HepG2 (cell line): ENCODE measurements at regions not wholly inside any gene's neighbourhood (a gene's known extent, or its start where the extent isn't known, plus 50 kb on each side); places are given as distances from the start of the nearest gene placed in this dataset.

ENCODE experiments used
- ATAC-seq: fragments of 200-7000 bp; cut with Tn5 transposase; 3 replicates; pipeline ENCODE4 v1.9.1; 2020; ENCODE audit warnings: mild to moderate bottlenecking, moderate library complexity
- BruUV-seq: library from RNA; stranded (reverse); fragments of 400-500 nt; replicated peaks from 2 replicates; lab custom pipeline; 2021; lab: Mats Ljungman, UMichigan
- CTCF ChIA-PET: fragments of 300-600 bp; formaldehyde crosslinking; extraction: SDS; loops from one replicate; lab custom pipeline; 2021; ENCODE audit warnings: low total read pairs, inconsistent platforms, low intra/inter-chr PET ratio; lab: Yijun Ruan, JAX
- POLR2A ChIA-PET: fragments of 350-600 bp; sonication (Branson Sonifier 250); formaldehyde crosslinking; loops from one replicate; lab custom pipeline; 2020; ENCODE audit warnings: antibody characterized with exemption, inconsistent platforms; lab: Yijun Ruan, JAX
- DNase-seq: peaks from one replicate; pipeline ENCODE4 v3.0.0-alpha.2; 2015; ENCODE audit warnings: low spot score
- FAIRE-seq: peaks from 3 replicates; lab custom pipeline; 2011; peaks lifted over from hg19 to GRCh38; lab: Jason Lieb, UNC
- H2AFZ ChIP-seq: one replicate; pipeline ENCODE4 v1.6.1; 2011; ENCODE audit warnings: low read length, inconsistent platforms
- H3K27ac ChIP-seq: fragments of 300-600 bp; 3 replicates; pipeline ENCODE4 v1.8.0; 2011; ENCODE audit warnings: mixed run types, mild to moderate bottlenecking, mixed read lengths, low read length, inconsistent platforms; ENCODE audit not compliant: insufficient read depth; ENCODE audit errors: extremely low read length
- H3K27me3 ChIP-seq, 2 experiments: fragments of 200-600 bp in 1 of 2; 2 replicates in 1 of 2; 3 replicates in 1 of 2; pipeline versions ENCODE4 v1.6.0 to v1.8.0; 2011; ENCODE audit warnings: low read length in 2 of 2, mild to moderate bottlenecking in 2 of 2, moderate library complexity in 2 of 2, inconsistent platforms in 1 of 2; ENCODE audit not compliant: insufficient read depth in 2 of 2, control insufficient read depth in 1 of 2
- H3K36me3 ChIP-seq, 2 experiments: fragments of 200-600 bp in 1 of 2; replicated peaks in 1 of 2; 2 replicates in 1 of 2; 3 replicates in 1 of 2; pipeline versions ENCODE4 v1.5.1 to v1.8.0; 2011; ENCODE audit warnings: low read length in 2 of 2, inconsistent platforms in 1 of 2; ENCODE audit not compliant: insufficient read depth in 2 of 2, control insufficient read depth in 1 of 2
- H3K4me1 ChIP-seq: 2 replicates; pipeline ENCODE4 v1.5.1; 2012; ENCODE audit warnings: low read length, inconsistent platforms; ENCODE audit not compliant: insufficient read depth
- H3K4me2 ChIP-seq: 2 replicates; pipeline ENCODE4 v1.6.0; 2011; ENCODE audit warnings: low read depth, low read length, inconsistent platforms
- H3K4me3 ChIP-seq, 3 experiments: fragments of 200-600 bp in 1 of 3; sonication (generic), shearing (Covaris generic) in 1 of 3; replicated peaks in 1 of 3; 2 replicates each; pipeline ENCODE4 v1.5.1; 2011 to 2016; ENCODE audit warnings: low read length in 3 of 3, inconsistent platforms in 2 of 3, low read depth in 2 of 3, mild to moderate bottlenecking in 2 of 3, control low read depth in 1 of 3, mixed read lengths in 1 of 3; ENCODE audit not compliant: insufficient read depth in 1 of 3
- H3K79me2 ChIP-seq: one replicate; pipeline ENCODE4 v1.6.1; 2011; ENCODE audit warnings: low read length, inconsistent platforms; ENCODE audit not compliant: insufficient read depth
- H3K9ac ChIP-seq: 2 replicates; pipeline ENCODE4 v1.6.0; 2011; ENCODE audit warnings: mild to moderate bottlenecking, low read depth, low read length, inconsistent platforms; ENCODE audit not compliant: insufficient read depth
- H3K9me3 ChIP-seq: 2 replicates; pipeline ENCODE4 v1.5.1; 2012; ENCODE audit warnings: mild to moderate bottlenecking, low read length
- H4K20me1 ChIP-seq: 2 replicates; pipeline ENCODE4 v1.6.0; 2011; ENCODE audit warnings: inconsistent platforms, mild to moderate bottlenecking, low read length, moderate library complexity; ENCODE audit not compliant: insufficient read depth
- CBX2 ChIP-seq, 2 experiments: fragments of 200-600 bp in 1 of 2; sonication (generic); formaldehyde crosslinking in 1 of 2; IDR thresholded peaks; 2 replicates each; pipeline versions ENCODE4 v1.7.0 to v1.8.1; 2018 to 2022; ENCODE audit warnings: low read depth in 2 of 2, low read length in 1 of 2, mild to moderate bottlenecking in 1 of 2, missing genetic modification reagents in 1 of 2
- GLI4 ChIP-seq: sonication (generic); formaldehyde crosslinking; IDR thresholded peaks from 2 replicates; pipeline ENCODE4 v1.5.1; 2020; ENCODE audit warnings: missing genetic modification reagents, mild to moderate bottlenecking, moderate library complexity, borderline replicate concordance
- KDM4B ChIP-seq: sonication (generic); formaldehyde crosslinking; IDR thresholded peaks from 2 replicates; pipeline ENCODE4 v1.4.0; 2020; ENCODE audit warnings: missing genetic modification reagents
- MIXL1 ChIP-seq: IDR thresholded peaks from 2 replicates; pipeline ENCODE4 v1.6.1; 2016
- NRL ChIP-seq: sonication (generic); formaldehyde crosslinking; IDR thresholded peaks from 2 replicates; pipeline ENCODE4 v1.5.0; 2020; ENCODE audit warnings: missing genetic modification reagents, mild to moderate bottlenecking, moderate library complexity, borderline replicate concordance
- PITX1 ChIP-seq: sonication (generic); formaldehyde crosslinking; IDR thresholded peaks from 2 replicates; pipeline ENCODE4 v1.5.1; 2020; ENCODE audit warnings: mild to moderate bottlenecking, missing genetic modification reagents
- RAD21 ChIP-seq: fragments of 450-650 bp; formaldehyde crosslinking; IDR thresholded peaks from 2 replicates; pipeline ENCODE4 v1.5.0; 2020; ENCODE audit warnings: mild to moderate bottlenecking
- SRSF9 ChIP-seq: fragments of 200-400 bp; formaldehyde crosslinking; IDR thresholded peaks from 2 replicates; pipeline ENCODE4 v1.6.1; 2018; ENCODE audit warnings: borderline replicate concordance, mild to moderate bottlenecking, low read depth, low read length; ENCODE audit not compliant: insufficient read depth, poor library complexity, severe bottlenecking
- TARDBP ChIP-seq: sonication (generic); formaldehyde crosslinking; IDR thresholded peaks from 2 replicates; pipeline ENCODE4 v1.8.0; 2022; ENCODE audit warnings: mild to moderate bottlenecking, missing genetic modification reagents
- TP53 ChIP-seq: sonication (generic); formaldehyde crosslinking; conservative IDR thresholded peaks from 2 replicates; pipeline ENCODE4 v1.4.0; 2020; ENCODE audit warnings: missing genetic modification reagents
- ZBTB3 ChIP-seq: sonication (generic); formaldehyde crosslinking; IDR thresholded peaks from 2 replicates; pipeline ENCODE4 v1.4.0; 2020; ENCODE audit warnings: low read depth, mild to moderate bottlenecking, moderate library complexity, missing genetic modification reagents, borderline replicate concordance
- ZFP41 ChIP-seq: sonication (generic); formaldehyde crosslinking; IDR thresholded peaks from 2 replicates; pipeline ENCODE4 v1.4.0; 2020; ENCODE audit warnings: mild to moderate bottlenecking, missing genetic modification reagents, borderline replicate concordance
- ZNF274 ChIP-seq: sonication (generic); formaldehyde crosslinking; IDR thresholded peaks from 2 replicates; pipeline ENCODE4 v1.5.1; 2020; ENCODE audit warnings: mild to moderate bottlenecking, missing genetic modification reagents
- ZNF292 ChIP-seq: sonication (generic); formaldehyde crosslinking; IDR thresholded peaks from 2 replicates; pipeline ENCODE4 v1.8.1; 2022; ENCODE audit warnings: mild to moderate bottlenecking, low read depth, missing genetic modification reagents, borderline replicate concordance
- ZNF33B ChIP-seq: sonication (generic); formaldehyde crosslinking; IDR thresholded peaks from 2 replicates; pipeline ENCODE4 v1.5.1; 2020; ENCODE audit warnings: mild to moderate bottlenecking, missing genetic modification reagents
- ZNF607 ChIP-seq: sonication (generic); formaldehyde crosslinking; IDR thresholded peaks from 2 replicates; pipeline ENCODE4 v1.5.1; 2020; ENCODE audit warnings: missing genetic modification reagents, mild to moderate bottlenecking, borderline replicate concordance
- ZNF747 ChIP-seq: sonication (generic); formaldehyde crosslinking; IDR thresholded peaks from 2 replicates; pipeline ENCODE4 v1.8.1; 2023; ENCODE audit warnings: missing genetic modification reagents, mild to moderate bottlenecking, borderline replicate concordance
- ZSCAN12 ChIP-seq: sonication (generic); formaldehyde crosslinking; IDR thresholded peaks from 2 replicates; pipeline ENCODE4 v1.9.0; 2021; ENCODE audit warnings: mild to moderate bottlenecking, missing genetic modification reagents
- WGBS: methylation state at CpG from one replicate; pipeline ENCODE4 v1.1.6; 2017; ENCODE audit warnings: low lambda C conversion rate; 5-methylcytosine and 5-hydroxymethylcytosine counted together
- in situ Hi-C: cut with HindIII; loops from 2 replicates; pipeline ENCODE4 v1.10.0; 2017; ENCODE audit warnings: low pct_unique_long_range_greater_than_20kb; ENCODE audit not compliant: extremely low pct_ligation_motif_present
- intact Hi-C: fragments of 100-400 bp; cut with micrococcal nuclease; formaldehyde crosslinking; loops from one replicate; pipeline ENCODE4 v1.10.0; 2022; ENCODE audit not compliant: unreplicated experiment
- TF ChIP-seq, protein P1 (sequence below): sonication (generic); formaldehyde crosslinking; IDR thresholded peaks from 2 replicates; pipeline ENCODE4 v1.5.1; 2020; ENCODE audit warnings: missing genetic modification reagents, mild to moderate bottlenecking, borderline replicate concordance

DNA sequence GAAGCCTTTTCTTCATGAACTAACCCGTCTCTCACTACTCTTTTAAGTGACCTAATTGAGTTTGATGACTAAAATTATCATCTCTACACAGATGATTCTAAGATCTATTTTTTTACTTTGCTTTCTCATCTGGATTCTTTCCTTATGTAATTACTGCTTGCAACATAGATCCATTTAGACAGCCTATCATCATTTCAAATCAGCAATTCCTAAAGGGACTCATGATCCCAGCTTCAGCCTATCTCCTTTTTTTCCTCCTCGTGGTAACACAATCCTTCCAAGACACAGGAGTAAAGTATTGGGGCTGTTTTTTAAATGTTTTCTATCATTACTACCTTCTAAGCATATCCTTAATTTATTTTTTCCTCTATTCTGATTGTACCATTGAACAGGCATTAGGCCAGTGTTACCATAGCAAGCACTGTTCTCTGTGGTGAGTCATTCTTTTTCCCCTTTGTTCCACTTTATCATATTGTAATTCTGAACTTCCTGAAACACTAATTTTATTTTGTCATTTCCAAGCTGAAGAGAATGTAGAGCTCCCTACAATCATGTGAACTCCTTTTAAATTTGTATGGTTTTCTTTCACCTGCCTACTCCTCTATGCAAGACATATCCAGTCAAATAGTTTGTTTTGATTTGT is 190.4 kb upstream of the FAR2 start:
- POLR2A ChIA-PET = no interaction called here
- 0% methylated on average over 2 of the region's 2 CpGs for WGBS
- TF ChIP-seq ZNF33B (CRISPR knock-in tag) (no peak), ZSCAN12 (CRISPR knock-in tag) (no peak), ZNF607 (CRISPR knock-in tag) (no peak), PITX1 (CRISPR knock-in tag) (no peak), ZFP41 (CRISPR knock-in tag) (no peak), ZBTB3 (no peak), MIXL1 (CRISPR knock-in tag) (no peak), GLI4 (no peak), KDM4B (CRISPR knock-in tag) (no peak), ZNF274 (CRISPR knock-in tag) (no peak), SRSF9 (no peak), NRL (CRISPR knock-in tag) (no peak), CBX2 (IDR thresholded peaks at IDR 0.05; ENCODE audit: low read depth, low read length) (no peak), CBX2 (CRISPR knock-in tag; IDR thresholded peaks at IDR 0.05; ENCODE audit: low read depth) (no peak), ZNF292 (no peak), ZNF747 (CRISPR knock-in tag) (no peak), TARDBP (CRISPR knock-in tag) (no peak), RAD21 (no peak), TP53 (CRISPR knock-in tag) (no peak)
- TF ChIP-seq, protein P1, sequence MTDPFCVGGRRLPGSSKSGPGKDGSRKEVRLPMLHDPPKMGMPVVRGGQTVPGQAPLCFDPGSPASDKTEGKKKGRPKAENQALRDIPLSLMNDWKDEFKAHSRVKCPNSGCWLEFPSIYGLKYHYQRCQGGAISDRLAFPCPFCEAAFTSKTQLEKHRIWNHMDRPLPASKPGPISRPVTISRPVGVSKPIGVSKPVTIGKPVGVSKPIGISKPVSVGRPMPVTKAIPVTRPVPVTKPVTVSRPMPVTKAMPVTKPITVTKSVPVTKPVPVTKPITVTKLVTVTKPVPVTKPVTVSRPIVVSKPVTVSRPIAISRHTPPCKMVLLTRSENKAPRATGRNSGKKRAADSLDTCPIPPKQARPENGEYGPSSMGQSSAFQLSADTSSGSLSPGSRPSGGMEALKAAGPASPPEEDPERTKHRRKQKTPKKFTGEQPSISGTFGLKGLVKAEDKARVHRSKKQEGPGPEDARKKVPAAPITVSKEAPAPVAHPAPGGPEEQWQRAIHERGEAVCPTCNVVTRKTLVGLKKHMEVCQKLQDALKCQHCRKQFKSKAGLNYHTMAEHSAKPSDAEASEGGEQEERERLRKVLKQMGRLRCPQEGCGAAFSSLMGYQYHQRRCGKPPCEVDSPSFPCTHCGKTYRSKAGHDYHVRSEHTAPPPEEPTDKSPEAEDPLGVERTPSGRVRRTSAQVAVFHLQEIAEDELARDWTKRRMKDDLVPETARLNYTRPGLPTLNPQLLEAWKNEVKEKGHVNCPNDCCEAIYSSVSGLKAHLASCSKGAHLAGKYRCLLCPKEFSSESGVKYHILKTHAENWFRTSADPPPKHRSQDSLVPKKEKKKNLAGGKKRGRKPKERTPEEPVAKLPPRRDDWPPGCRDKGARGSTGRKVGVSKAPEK = no peak
- H3K4me3 ChIP-seq = no peak overlapping the region
- no peak for ATAC-seq
- CTCF ChIA-PET = no interaction called here
- H3K4me1 ChIP-seq = no peaks in the 10 kb centered on the region
- H3K9ac ChIP-seq = no peak overlapping the region
- H3K27ac ChIP-seq = no peak overlapping the region
- intact Hi-C loops = no loop called here
- no peaks in the 10 kb centered on the region for H3K36me3 ChIP-seq
- H3K9me3 ChIP-seq = no peaks in the 10 kb centered on the region
- H3K27me3 ChIP-seq = no peaks in the 10 kb centered on the region
- no peak overlapping the region for H2AFZ ChIP-seq
- no peak for FAIRE-seq
- H4K20me1 ChIP-seq = no peaks in the 10 kb centered on the region
- no peaks in the 10 kb centered on the region for H3K79me2 ChIP-seq
- H3K4me2 ChIP-seq = no peak overlapping the region
- in situ Hi-C loops = no loop called here
- DNase-seq = no peak
- no TSS peak for BruUV-seq
